ENCODE measurements at regions not wholly inside any gene's neighbourhood (a gene's known extent, or its start where the extent isn't known, plus 50 kb on each side); places are given as distances from the start of the nearest gene placed in this dataset.

GRCh38 chr17:33657181-33657580 is 364.1 kb upstream of the ASIC2 start:
- no peak for TF ChIP-seq CTCF (IDR thresholded peaks at IDR 0.05)
- no peak for TF ChIP-seq EZH2 (IDR thresholded peaks at IDR 0.05; ENCODE audit: borderline replicate concordance, insufficient read depth, low read depth, low read length, poor library complexity, severe bottlenecking)
